ENCODE measurements at regions not wholly inside any gene's neighbourhood (a gene's known extent, or its start where the extent isn't known, plus 50 kb on each side); places are given as distances from the start of the nearest gene placed in this dataset.
"Not testable (repeated sequence)": the region's sequence is repeated elsewhere in the genome, so short reads cannot be mapped to it uniquely, and the experiment has no call there.

DNA sequence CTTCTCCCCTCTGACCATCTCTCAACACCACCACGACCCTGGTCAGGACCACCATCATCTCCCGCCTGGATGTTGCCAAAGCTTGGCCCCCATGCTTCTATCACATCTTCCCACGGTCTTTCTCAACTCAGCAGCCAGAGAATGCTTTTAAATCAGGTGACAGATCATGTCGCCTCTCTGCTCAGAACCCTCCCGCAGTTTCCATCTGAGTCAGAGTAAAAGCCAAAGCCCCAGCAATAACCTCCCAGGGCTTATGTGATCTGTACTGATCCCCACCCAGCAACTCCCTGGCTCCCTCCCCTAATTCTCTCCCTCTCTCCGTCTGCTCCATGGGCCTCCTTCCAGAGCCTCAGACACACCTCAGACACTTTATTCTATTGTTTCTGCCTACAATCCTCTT is 193.1 kb downstream of the CEP170 start:
- TF ChIP-seq, protein P1, sequence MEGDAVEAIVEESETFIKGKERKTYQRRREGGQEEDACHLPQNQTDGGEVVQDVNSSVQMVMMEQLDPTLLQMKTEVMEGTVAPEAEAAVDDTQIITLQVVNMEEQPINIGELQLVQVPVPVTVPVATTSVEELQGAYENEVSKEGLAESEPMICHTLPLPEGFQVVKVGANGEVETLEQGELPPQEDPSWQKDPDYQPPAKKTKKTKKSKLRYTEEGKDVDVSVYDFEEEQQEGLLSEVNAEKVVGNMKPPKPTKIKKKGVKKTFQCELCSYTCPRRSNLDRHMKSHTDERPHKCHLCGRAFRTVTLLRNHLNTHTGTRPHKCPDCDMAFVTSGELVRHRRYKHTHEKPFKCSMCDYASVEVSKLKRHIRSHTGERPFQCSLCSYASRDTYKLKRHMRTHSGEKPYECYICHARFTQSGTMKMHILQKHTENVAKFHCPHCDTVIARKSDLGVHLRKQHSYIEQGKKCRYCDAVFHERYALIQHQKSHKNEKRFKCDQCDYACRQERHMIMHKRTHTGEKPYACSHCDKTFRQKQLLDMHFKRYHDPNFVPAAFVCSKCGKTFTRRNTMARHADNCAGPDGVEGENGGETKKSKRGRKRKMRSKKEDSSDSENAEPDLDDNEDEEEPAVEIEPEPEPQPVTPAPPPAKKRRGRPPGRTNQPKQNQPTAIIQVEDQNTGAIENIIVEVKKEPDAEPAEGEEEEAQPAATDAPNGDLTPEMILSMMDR (IDR thresholded peaks at IDR 0.05) = not testable (repeated sequence)
- TF ChIP-seq POLR2A (IDR thresholded peaks at IDR 0.05) = not testable (repeated sequence)
